Rectal smooth muscle tissue (tissue), 1 donor: ENCODE measurements at regions not wholly inside any gene's neighbourhood (a gene's known extent, or its start where the extent isn't known, plus 50 kb on each side); places are given as distances from the start of the nearest gene placed in this dataset.
"Not testable (repeated sequence)": the region's sequence is repeated elsewhere in the genome, so short reads cannot be mapped to it uniquely, and the experiment has no call there.

Experiments
- H3K27ac ChIP-seq: one replicate; pipeline ENCODE4 v1.7.0; 2013; ENCODE audit warnings: low read depth, low read length, inconsistent platforms
- H3K27me3 ChIP-seq: one replicate; pipeline ENCODE4 v1.7.0; 2013; ENCODE audit warnings: low read length; ENCODE audit not compliant: control insufficient read depth, insufficient read depth
- H3K36me3 ChIP-seq: one replicate; pipeline ENCODE4 v1.7.0; 2013; ENCODE audit warnings: low read length; ENCODE audit not compliant: control insufficient read depth, insufficient read depth
- H3K4me1 ChIP-seq: one replicate; pipeline ENCODE4 v1.7.0; 2013; ENCODE audit warnings: low read length; ENCODE audit not compliant: control insufficient read depth, insufficient read depth
- H3K4me3 ChIP-seq: one replicate; pipeline ENCODE4 v1.7.0; 2013; ENCODE audit warnings: low read length
- H3K9ac ChIP-seq: one replicate; pipeline ENCODE4 v1.7.0; 2013; ENCODE audit warnings: low read length

DNA sequence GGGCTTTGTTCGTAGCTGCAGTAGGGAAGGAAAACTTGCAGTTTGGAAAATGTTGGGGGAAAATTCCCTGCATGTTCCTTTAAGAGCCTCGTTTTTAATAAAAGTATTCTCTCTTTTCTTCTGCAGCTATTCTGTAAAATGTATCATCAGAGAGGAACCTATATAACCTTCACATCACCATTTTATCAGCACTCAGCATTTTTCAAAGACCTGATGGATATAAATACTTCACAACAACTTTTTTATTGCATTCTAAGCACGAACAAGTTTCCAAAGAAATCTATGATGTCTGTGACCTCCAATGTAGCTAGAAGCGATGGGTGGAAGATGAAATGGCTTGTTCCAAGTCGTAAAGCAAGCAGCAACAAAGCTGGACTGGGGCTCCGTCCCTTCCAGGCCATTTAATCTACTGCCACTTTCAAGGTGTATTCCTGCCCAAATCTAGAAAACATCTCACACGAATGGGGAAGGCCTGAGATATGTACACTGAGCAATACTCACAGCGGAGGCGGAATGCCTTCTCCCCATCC lies 84.0 kb downstream of the NSUN2 start:
- H3K27ac ChIP-seq: no peak overlapping the region
- no peaks in the 10 kb centered on the region for H3K36me3 ChIP-seq
- no peak overlapping the region for H3K9ac ChIP-seq
- peaks cover 32% of the 10 kb centered on the region for H3K4me1 ChIP-seq
- no peaks in the 10 kb centered on the region for H3K27me3 ChIP-seq
- H3K4me3 ChIP-seq: no peak overlapping the region

DNA sequence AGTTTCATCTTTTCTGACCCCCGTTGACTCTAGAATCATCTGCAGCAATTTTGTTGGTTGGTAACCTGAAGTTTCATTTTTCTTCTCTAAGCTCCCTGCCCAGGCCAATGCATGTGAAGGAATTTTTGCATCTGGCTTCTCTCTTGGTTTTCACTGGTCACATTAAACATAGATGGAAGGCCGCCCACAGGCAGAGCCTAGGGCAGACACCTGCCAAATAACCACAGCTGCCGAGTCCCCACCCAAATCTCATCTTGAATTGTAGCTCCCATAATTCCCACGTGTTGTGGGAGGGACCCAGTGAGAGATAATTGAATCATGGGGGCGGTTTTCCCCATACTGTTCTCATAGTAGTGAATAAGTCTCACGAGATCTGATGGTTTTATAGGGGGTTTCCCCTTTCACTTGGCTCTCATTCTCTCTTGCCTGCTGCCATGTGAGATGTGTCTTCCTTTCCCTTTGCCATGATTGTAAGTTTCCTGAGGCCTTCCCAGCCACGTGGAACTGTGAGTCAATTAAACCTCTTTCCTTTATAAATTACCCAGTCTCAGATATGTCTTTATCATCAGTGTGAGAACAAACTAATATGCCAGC lies 84.8 kb downstream of the NSUN2 start:
- H3K27ac ChIP-seq: peak overlapping the region; percentile 95
- not testable (repeated sequence) for H3K4me3 ChIP-seq, H3K36me3 ChIP-seq, H3K27me3 ChIP-seq, H3K9ac ChIP-seq
- H3K4me1 ChIP-seq: peaks cover 38% of the 10 kb centered on the region

DNA sequence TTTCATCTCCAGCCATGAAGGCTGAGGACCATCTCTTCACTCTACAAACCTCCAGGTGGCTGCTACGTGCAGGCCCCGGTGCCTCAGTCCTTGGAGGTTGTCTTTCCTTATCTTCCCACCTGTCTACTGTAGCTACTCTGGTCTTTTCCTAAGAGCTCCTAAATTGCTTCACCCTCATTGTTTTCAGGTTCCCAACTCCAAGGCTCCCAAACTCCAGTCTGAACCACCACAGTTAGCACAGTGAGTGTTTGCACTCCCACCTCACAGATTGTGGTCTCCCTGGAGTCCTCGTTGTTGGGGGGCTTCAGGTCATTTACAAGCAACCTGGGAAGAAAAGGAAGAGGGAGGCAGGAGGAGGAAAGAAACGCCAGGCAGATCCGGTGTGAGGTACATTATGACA lies 85.3 kb downstream of the NSUN2 start:
- H3K4me3 ChIP-seq: no peak overlapping the region
- H3K27me3 ChIP-seq: no peaks in the 10 kb centered on the region
- peaks cover 38% of the 10 kb centered on the region for H3K4me1 ChIP-seq
- H3K36me3 ChIP-seq: no peaks in the 10 kb centered on the region
- peak overlapping the region; percentile 95 for H3K27ac ChIP-seq
- no peak overlapping the region for H3K9ac ChIP-seq

DNA sequence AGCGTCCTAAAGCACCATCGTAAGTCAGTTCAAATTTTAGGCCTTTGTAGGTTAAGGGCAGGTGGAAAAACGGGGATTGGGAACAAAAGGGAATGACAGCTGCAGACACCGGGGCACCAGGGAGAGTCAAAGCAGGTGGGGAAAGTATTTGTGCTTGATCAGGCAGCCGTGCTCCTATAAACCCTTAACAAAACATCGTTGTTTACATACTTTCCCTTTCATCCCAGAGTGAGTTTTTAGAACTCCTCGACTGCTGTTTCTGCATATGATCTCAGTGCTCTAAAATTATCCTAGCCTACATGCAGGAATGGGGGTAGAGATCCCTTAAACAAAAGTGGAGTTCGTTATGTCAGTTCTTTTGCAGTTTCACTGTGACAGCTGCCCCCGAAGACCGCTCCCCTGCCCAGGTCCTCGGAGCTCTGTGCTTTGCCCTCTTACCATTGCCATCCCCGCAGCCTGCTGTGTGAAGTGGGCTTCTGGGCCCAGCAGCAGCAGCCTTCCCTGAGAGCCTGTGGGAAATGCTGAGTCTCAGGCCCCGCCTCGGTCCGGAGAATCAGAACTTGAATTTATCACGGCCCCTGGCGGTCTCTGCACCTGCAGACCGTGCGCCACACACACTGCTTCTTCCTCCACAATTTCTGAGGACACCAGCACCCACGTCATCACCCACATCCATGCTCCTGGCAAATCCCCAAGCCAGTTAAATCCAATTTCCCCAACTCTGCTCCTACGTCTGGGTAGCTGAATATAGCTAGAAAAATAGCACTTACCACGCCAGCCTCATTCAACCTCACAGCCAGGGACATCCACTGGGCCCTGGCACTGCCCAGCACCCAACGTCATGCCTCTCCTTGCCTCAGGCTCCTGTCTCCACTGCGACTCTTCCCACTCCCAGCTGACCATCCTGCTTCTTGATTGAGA lies 86.8 kb downstream of the NSUN2 start:
- no peaks in the 10 kb centered on the region for H3K27me3 ChIP-seq
- peak overlapping the region; percentile 95 for H3K27ac ChIP-seq
- no peaks in the 10 kb centered on the region for H3K36me3 ChIP-seq
- no peak overlapping the region for H3K9ac ChIP-seq
- H3K4me1 ChIP-seq: peaks cover 43% of the 10 kb centered on the region
- peak overlapping the region; percentile 24 for H3K4me3 ChIP-seq

DNA sequence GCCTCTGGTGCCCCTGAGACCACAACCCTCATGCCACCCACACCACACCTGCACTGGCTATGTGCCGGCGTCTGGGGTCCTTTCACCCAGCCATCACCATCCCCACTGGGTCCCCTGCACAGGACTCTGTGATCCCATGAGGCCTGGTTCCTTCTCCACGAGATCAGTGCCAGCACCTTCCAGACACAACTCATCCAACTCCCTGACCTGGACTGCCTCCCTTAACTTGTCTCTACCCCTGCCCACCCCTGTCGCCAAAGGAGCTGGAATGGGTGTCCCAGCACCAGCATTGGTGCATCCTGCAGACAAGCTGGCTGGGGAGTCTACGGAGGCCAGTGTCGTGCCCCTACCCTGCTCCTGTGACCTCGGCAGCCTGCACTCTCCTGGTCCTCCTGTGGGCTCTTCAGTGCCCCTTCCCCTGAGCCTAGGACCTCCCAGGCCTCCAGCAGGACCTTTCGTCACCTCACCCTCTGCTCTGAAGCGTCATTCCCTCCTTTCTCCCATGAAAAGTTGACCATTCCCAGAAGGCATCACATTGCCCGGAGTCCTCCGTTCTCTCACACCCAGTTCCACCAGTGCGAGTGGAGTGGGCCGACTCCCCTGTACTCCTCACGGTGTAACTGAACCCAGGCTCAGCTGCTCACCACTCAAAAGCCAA lies 87.7 kb downstream of the NSUN2 start:
- Histone ChIP-seq H3K27ac (peak overlapping the region; percentile 95), H3K4me1 (peaks cover 47% of the 10 kb centered on the region)

DNA sequence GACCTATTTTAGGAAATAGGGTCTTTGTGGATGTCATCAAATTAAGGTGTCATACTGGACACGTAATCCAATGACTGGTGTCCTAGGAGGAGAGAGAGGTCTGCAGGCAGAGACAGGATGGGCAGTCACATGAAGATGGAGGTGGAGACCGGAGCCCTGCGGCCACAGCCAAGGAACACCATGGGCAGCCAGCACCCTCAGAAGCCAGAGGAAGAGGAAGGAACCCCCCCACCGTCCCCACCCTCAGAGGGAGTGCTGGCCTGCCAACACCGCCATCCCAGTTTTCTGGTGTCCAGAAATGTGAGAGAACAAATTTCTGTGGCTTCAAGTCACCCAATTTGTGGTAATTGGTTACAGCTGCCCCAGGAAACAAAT lies 88.3 kb downstream of the NSUN2 start:
- no peaks in the 10 kb centered on the region for H3K27me3 ChIP-seq
- H3K4me3 ChIP-seq: no peak overlapping the region
- H3K4me1 ChIP-seq: peaks cover 50% of the 10 kb centered on the region
- H3K27ac ChIP-seq: peak overlapping the region; percentile 95
- H3K36me3 ChIP-seq: no peaks in the 10 kb centered on the region
- H3K9ac ChIP-seq: no peak overlapping the region

More for the DNA sequence above, 87.7 kb downstream of the NSUN2 start:
- H3K4me3 ChIP-seq: no peak overlapping the region
- no peaks in the 10 kb centered on the region for H3K36me3 ChIP-seq
- H3K27me3 ChIP-seq: no peaks in the 10 kb centered on the region
- H3K9ac ChIP-seq: no peak overlapping the region
